Mammary epithelial cell (primary cell): ENCODE measurements at regions not wholly inside any gene's neighbourhood (a gene's known extent, or its start where the extent isn't known, plus 50 kb on each side); places are given as distances from the start of the nearest gene placed in this dataset.

ENCODE experiments used
- CTCF ChIP-seq, 2 donors: IDR thresholded peaks in 1 of 2; conservative IDR thresholded peaks in 1 of 2; 2 replicates each; pipeline ENCODE4 v1.5.1; 2011 to 2012; ENCODE audit warnings: inconsistent platforms in 2 of 2, low read length in 2 of 2, mild to moderate bottlenecking in 2 of 2, control low read depth in 1 of 2, low read depth in 1 of 2; ENCODE audit not compliant: insufficient read depth in 1 of 2; ENCODE audit errors: extremely low read depth in 1 of 2
- EZH2 ChIP-seq: IDR thresholded peaks from 2 replicates; pipeline ENCODE4 v1.6.1; 2012; ENCODE audit warnings: low read length, inconsistent platforms, borderline replicate concordance

- TF ChIP-seq CTCF (conservative IDR thresholded peaks at IDR 0.05 in 1 of 2, IDR thresholded peaks at IDR 0.05 in 1 of 2; ENCODE audit: extremely low read depth in 1 of 2, insufficient read depth in 1 of 2, low read depth in 1 of 2, low read length in 2 of 2), result no peak
- no peak for TF ChIP-seq EZH2
Measured at GRCh38 chr6:169839493-169839892, 88.1 kb downstream of the ERMARD start.
